Upper lobe of left lung (tissue), 4 donors: ENCODE measurements at regions not wholly inside any gene's neighbourhood (a gene's known extent, or its start where the extent isn't known, plus 50 kb on each side); places are given as distances from the start of the nearest gene placed in this dataset.

Experiments
- POLR2AphosphoS5 ChIP-seq, 2 donors: sonication (generic); formaldehyde crosslinking; IDR thresholded peaks; one replicate each; pipeline ENCODE4 v1.5.1; 2017; ENCODE audit warnings: antibody characterized with exemption in 2 of 2
- TF ChIP-seq, protein P1 (sequence below), 6 experiments: fragments of 450-650 bp in 4 of 6; fragments of 200-600 bp in 2 of 6; sonication (generic) in 2 of 6; IDR thresholded peaks; one replicate each; pipeline ENCODE4 v1.5.1; 2016 to 2019; ENCODE audit warnings: antibody characterized with exemption in 6 of 6

- TF ChIP-seq POLR2AphosphoS5 (IDR thresholded peaks at IDR 0.05) = no peak
- TF ChIP-seq, protein P1, sequence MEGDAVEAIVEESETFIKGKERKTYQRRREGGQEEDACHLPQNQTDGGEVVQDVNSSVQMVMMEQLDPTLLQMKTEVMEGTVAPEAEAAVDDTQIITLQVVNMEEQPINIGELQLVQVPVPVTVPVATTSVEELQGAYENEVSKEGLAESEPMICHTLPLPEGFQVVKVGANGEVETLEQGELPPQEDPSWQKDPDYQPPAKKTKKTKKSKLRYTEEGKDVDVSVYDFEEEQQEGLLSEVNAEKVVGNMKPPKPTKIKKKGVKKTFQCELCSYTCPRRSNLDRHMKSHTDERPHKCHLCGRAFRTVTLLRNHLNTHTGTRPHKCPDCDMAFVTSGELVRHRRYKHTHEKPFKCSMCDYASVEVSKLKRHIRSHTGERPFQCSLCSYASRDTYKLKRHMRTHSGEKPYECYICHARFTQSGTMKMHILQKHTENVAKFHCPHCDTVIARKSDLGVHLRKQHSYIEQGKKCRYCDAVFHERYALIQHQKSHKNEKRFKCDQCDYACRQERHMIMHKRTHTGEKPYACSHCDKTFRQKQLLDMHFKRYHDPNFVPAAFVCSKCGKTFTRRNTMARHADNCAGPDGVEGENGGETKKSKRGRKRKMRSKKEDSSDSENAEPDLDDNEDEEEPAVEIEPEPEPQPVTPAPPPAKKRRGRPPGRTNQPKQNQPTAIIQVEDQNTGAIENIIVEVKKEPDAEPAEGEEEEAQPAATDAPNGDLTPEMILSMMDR (IDR thresholded peaks at IDR 0.05) = no peak
These were observed 153.7 kb downstream of the ELAVL4 start for GRCh38 chr1:50262436-50262835.
